Brain microvascular endothelial cell (primary cell): ENCODE measurements at regions not wholly inside any gene's neighbourhood (a gene's known extent, or its start where the extent isn't known, plus 50 kb on each side); places are given as distances from the start of the nearest gene placed in this dataset.
"Not testable (repeated sequence)": the region's sequence is repeated elsewhere in the genome, so short reads cannot be mapped to it uniquely, and the experiment has no call there.

ENCODE experiments used
- DNase-seq: peaks from one replicate; pipeline ENCODE4 v3.0.0-alpha.2; 2020
- H3K27ac ChIP-seq: fragments of 250-450 bp; sonication (Bioruptor Pico); 2 replicates; pipeline ENCODE4 v1.5.1; 2020; ENCODE audit warnings: mild to moderate bottlenecking, moderate library complexity
- H3K27me3 ChIP-seq: fragments of 250-450 bp; sonication (Bioruptor Pico); replicated peaks from 2 replicates; pipeline ENCODE4 v1.5.1; 2020; ENCODE audit warnings: mild to moderate bottlenecking
- H3K36me3 ChIP-seq: fragments of 250-450 bp; sonication (Bioruptor Pico); replicated peaks from 2 replicates; pipeline ENCODE4 v1.5.1; 2020; ENCODE audit warnings: mild to moderate bottlenecking
- H3K4me3 ChIP-seq: 2 replicates; pipeline ENCODE4 v1.5.1; 2011; ENCODE audit warnings: low read depth, mild to moderate bottlenecking, control low read depth, low read length, moderate library complexity
- in situ Hi-C: cut with HindIII; loops from 2 replicates; pipeline ENCODE4 v1.10.0; 2017; ENCODE audit warnings: low sequenced_read_pairs, low pct_ligation_motif_present
- TF ChIP-seq, protein P1 (sequence below): IDR thresholded peaks from 2 replicates; pipeline ENCODE4 v1.5.1; 2011; ENCODE audit warnings: low read depth, mild to moderate bottlenecking, moderate library complexity, low read length, control low read depth, inconsistent platforms; ENCODE audit errors: missing control alignments

DNA sequence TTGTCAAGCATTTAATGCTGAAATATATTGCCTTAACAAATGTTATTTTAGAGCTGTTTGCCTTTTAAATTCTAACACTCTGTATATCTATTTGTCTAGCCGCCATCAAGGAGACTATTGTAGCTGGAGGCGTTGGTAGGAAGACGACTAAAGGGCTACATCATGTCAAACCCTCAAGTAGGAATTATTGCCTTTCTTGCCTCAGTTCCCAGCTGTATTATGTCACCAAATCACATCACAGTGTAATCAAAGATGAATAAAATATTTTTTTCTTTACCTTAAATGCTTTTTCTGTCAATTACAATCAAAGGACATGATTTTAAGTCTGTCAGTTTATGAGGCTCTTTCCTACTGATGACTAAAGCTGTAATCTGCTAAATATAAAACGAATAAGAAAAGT, 233.1 kb downstream of the ZIC4 start:
- DNase-seq = no peak
- TF ChIP-seq, protein P1, sequence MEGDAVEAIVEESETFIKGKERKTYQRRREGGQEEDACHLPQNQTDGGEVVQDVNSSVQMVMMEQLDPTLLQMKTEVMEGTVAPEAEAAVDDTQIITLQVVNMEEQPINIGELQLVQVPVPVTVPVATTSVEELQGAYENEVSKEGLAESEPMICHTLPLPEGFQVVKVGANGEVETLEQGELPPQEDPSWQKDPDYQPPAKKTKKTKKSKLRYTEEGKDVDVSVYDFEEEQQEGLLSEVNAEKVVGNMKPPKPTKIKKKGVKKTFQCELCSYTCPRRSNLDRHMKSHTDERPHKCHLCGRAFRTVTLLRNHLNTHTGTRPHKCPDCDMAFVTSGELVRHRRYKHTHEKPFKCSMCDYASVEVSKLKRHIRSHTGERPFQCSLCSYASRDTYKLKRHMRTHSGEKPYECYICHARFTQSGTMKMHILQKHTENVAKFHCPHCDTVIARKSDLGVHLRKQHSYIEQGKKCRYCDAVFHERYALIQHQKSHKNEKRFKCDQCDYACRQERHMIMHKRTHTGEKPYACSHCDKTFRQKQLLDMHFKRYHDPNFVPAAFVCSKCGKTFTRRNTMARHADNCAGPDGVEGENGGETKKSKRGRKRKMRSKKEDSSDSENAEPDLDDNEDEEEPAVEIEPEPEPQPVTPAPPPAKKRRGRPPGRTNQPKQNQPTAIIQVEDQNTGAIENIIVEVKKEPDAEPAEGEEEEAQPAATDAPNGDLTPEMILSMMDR = no peak
- in situ Hi-C loops = no loop called here

GRCh38 chr3:147162743-147163142, 243.6 kb downstream of the ZIC4 start:
- TF ChIP-seq, protein P1 = no peak
- in situ Hi-C loops = no loop called here
- Histone ChIP-seq H3K36me3 (no peaks in the 10 kb centered on the region), H3K27me3 (no peaks in the 10 kb centered on the region), H3K4me3 (no peak overlapping the region), H3K27ac (no peak overlapping the region)
- no peak for DNase-seq

More for the DNA sequence above, 233.1 kb downstream of the ZIC4 start:
- Histone ChIP-seq H3K4me3 (no peak overlapping the region), H3K36me3 (no peaks in the 10 kb centered on the region), H3K27ac (no peak overlapping the region), H3K27me3 (no peaks in the 10 kb centered on the region)

DNA sequence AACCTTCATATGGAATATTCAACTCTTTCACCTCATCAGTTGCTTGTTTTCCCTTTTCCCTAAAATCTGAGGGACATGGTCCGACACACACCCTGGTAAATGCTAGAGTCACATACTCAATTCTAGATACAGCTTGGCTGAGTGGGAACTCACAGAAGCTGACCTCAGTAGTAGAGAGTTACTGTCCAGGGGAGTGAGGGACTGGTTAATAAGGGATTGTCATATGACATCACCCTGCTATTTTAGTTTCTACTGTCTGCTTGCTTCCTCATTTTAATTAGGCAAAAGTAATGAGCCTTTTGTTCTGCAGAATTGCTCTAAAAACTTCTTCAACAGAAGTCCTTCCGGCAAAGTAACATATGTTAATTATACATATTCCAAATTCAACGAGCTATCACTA, 244.5 kb downstream of the ZIC4 start:
- no peak for DNase-seq
- Histone ChIP-seq H3K4me3 (no peak overlapping the region), H3K36me3 (no peaks in the 10 kb centered on the region), H3K27ac (no peak overlapping the region), H3K27me3 (no peaks in the 10 kb centered on the region)
- TF ChIP-seq, protein P1 = no peak
- in situ Hi-C loops = no loop called here

GRCh38 chr3:147160984-147161383, 245.4 kb downstream of the ZIC4 start:
- Histone ChIP-seq H3K36me3 (no peaks in the 10 kb centered on the region), H3K27ac (no peak overlapping the region), H3K27me3 (no peaks in the 10 kb centered on the region), H3K4me3 (no peak overlapping the region)
- in situ Hi-C loops = no loop called here
- no peak for DNase-seq
- TF ChIP-seq, protein P1 = no peak

DNA sequence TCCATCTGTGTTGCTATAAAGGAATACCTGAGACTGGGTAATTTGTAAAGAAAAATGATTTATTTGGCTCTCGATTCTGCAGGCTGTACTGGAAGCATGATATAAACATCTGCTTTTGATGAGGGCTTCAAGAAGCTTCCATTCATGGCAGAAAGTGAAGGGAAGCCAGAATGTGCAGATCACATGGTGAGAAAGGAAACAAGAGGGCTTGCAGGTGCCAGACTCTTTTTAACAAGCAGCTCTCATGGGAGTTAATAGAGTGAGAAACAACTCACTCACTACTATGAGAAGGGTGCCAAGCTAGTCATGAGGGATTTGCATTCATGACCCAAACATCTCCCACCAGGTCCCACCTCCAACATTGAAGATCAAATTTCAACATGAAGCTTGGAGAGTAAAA, 247.2 kb downstream of the ZIC4 start:
- Histone ChIP-seq H3K27me3 (no peaks in the 10 kb centered on the region), H3K4me3 (no peak overlapping the region), H3K27ac (no peak overlapping the region), H3K36me3 (no peaks in the 10 kb centered on the region)
- DNase-seq = no peak
- in situ Hi-C loops = no loop called here
- TF ChIP-seq, protein P1 = no peak

- Histone ChIP-seq H3K4me3 (no peak overlapping the region), H3K27me3 (no peaks in the 10 kb centered on the region), H3K36me3 (no peaks in the 10 kb centered on the region), H3K27ac (no peak overlapping the region)
- TF ChIP-seq, protein P1 = no peak
- in situ Hi-C loops = no loop called here
- no peak for DNase-seq
Measured at GRCh38 chr3:147157631-147158030, 248.7 kb downstream of the ZIC4 start.

DNA sequence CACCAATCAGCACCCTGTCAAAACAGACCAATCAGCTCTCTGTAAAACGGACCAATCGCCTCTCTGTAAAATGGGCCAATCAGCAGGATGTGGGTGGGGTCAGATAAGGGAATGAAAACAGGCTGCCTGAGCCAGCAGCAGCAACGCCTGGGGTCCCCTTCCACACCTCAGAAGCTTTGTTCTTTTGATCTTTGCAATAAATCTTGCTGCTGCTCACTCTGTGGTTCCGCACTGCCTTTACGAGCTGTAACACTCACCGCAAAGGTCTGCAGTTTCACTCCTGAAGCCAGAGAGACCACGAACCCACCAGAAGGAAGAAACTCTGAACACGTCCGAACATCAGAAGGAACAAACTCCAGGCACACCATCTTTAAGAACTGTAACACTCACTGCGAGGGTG, 251.4 kb downstream of the ZIC4 start:
- DNase-seq, H3K36me3 ChIP-seq, in situ Hi-C loops, H3K4me3 ChIP-seq, H3K27ac ChIP-seq, H3K27me3 ChIP-seq: not testable (repeated sequence)
